HCT116 (cell line): ENCODE measurements at regions not wholly inside any gene's neighbourhood (a gene's known extent, or its start where the extent isn't known, plus 50 kb on each side); places are given as distances from the start of the nearest gene placed in this dataset.

Source experiments
- ATAC-seq: fragments of 200-7000 bp; cut with Tn5 transposase; 2 replicates; pipeline ENCODE4 v1.9.1; 2020; ENCODE audit warnings: mild to moderate bottlenecking, moderate library complexity
- BruUV-seq: library from RNA; stranded (reverse); fragments of 400-500 nt; replicated peaks from 2 replicates; lab custom pipeline; 2021; lab: Mats Ljungman, UMichigan
- CTCF ChIA-PET: fragments of 300-600 bp; sonication (Branson Sonifier 250); formaldehyde crosslinking; loops from one replicate; lab custom pipeline; 2021; ENCODE audit warnings: antibody characterized with exemption; lab: Charles Lee
- POLR2A ChIA-PET: fragments of 300-600, 350-600 bp; sonication (Branson Sonifier 250); formaldehyde crosslinking; loops from one replicate; lab custom pipeline; 2021; ENCODE audit warnings: antibody characterized with exemption; lab: Charles Lee
- RAD21 ChIA-PET, 2 experiments: fragments of 300-600 bp; sonication (Branson Sonifier 250); formaldehyde crosslinking; loops; one replicate each; lab custom pipeline; 2023; ENCODE audit warnings: low total read pairs in 2 of 2; ENCODE audit not compliant: uncharacterized antibody in 2 of 2, unreplicated experiment in 2 of 2, low non-redundant PET in 1 of 2; lab: Charles Lee
- DNase-seq: peaks from one replicate; pipeline ENCODE4 v3.0.0-alpha.2; 2010; ENCODE audit warnings: low read depth, low spot score
- H2AFZ ChIP-seq: fragments of 200-600 bp; shearing (Covaris generic), sonication (generic); 2 replicates; pipeline ENCODE4 v1.6.1; 2017; ENCODE audit warnings: low read depth, mixed run types, mixed read lengths, antibody characterized with exemption, low read length; ENCODE audit not compliant: poor library complexity, severe bottlenecking
- H3K27ac ChIP-seq: 2 replicates; pipeline ENCODE4 v1.5.1; 2012; ENCODE audit warnings: low read depth, low read length
- H3K27me3 ChIP-seq: fragments of 200-600 bp; sonication (generic); 2 replicates; pipeline ENCODE4 v1.6.1; 2016; ENCODE audit warnings: mixed run types, low read length, mixed read lengths; ENCODE audit not compliant: insufficient read depth
- H3K36me3 ChIP-seq, 2 experiments: fragments of 200-500 bp in 1 of 2; fragments of 200-600 bp in 1 of 2; sonication (Bioruptor generic) in 1 of 2; sonication (generic) in 1 of 2; 2 replicates each; pipeline versions ENCODE4 v1.5.1 to v1.6.1; 2014 to 2016; ENCODE audit warnings: low read length in 2 of 2, inconsistent platforms in 1 of 2, mixed read lengths in 1 of 2, mixed run types in 1 of 2; ENCODE audit not compliant: insufficient read depth in 2 of 2, control insufficient read depth in 1 of 2
- H3K4me1 ChIP-seq, 2 experiments: fragments of 200-600 bp in 1 of 2; sonication (generic) in 1 of 2; 2 replicates each; pipeline versions ENCODE4 v1.5.1 to v1.6.1; 2012 to 2017; ENCODE audit warnings: low read length in 2 of 2, inconsistent platforms in 1 of 2, mild to moderate bottlenecking in 1 of 2, mixed read lengths in 1 of 2, mixed run types in 1 of 2, moderate library complexity in 1 of 2; ENCODE audit not compliant: insufficient read depth in 2 of 2, control insufficient read depth in 1 of 2
- H3K4me2 ChIP-seq: fragments of 200-600 bp; sonication (generic); 2 replicates; pipeline ENCODE4 v1.6.1; 2017; ENCODE audit warnings: mixed run types, low read length, mixed read lengths
- H3K4me3 ChIP-seq, 2 experiments: fragments of 200-600 bp in 1 of 2; sonication (generic) in 1 of 2; replicated peaks in 1 of 2; 2 replicates each; pipeline ENCODE4 v1.5.1; 2011 to 2016; ENCODE audit warnings: low read length in 2 of 2, control low read depth in 1 of 2, low read depth in 1 of 2, mild to moderate bottlenecking in 1 of 2, mixed read lengths in 1 of 2, mixed run types in 1 of 2
- H3K79me2 ChIP-seq: fragments of 200-600 bp; sonication (generic); 2 replicates; pipeline ENCODE4 v1.6.1; 2017; ENCODE audit warnings: mild to moderate bottlenecking, mixed run types, low read length, moderate library complexity, mixed read lengths; ENCODE audit not compliant: insufficient read depth
- H3K9ac ChIP-seq: fragments of 200-600 bp; sonication (generic); 2 replicates; pipeline ENCODE4 v1.6.1; 2016; ENCODE audit warnings: low read length, mixed read lengths
- H3K9me2 ChIP-seq: fragments of 200-600 bp; sonication (generic), shearing (Covaris generic); 2 replicates; pipeline ENCODE4 v1.6.1; 2017; ENCODE audit warnings: mixed run types, mild to moderate bottlenecking, moderate library complexity; ENCODE audit not compliant: insufficient read depth
- H3K9me3 ChIP-seq, 2 experiments: fragments of 200-500 bp in 1 of 2; fragments of 200-600 bp in 1 of 2; sonication (Bioruptor generic) in 1 of 2; sonication (generic) in 1 of 2; 2 replicates each; pipeline ENCODE4 v1.6.1; 2014 to 2017; ENCODE audit warnings: low read length in 2 of 2, mixed read lengths in 2 of 2, inconsistent platforms in 1 of 2, low read depth in 1 of 2, mild to moderate bottlenecking in 1 of 2, mixed run types in 1 of 2, moderate library complexity in 1 of 2; ENCODE audit not compliant: control insufficient read depth in 1 of 2, insufficient read depth in 1 of 2
- H4K20me1 ChIP-seq: fragments of 200-600 bp; sonication (generic), shearing (Covaris generic); 2 replicates; pipeline ENCODE4 v1.6.1; 2017; ENCODE audit warnings: mixed run types, mild to moderate bottlenecking, moderate library complexity; ENCODE audit not compliant: insufficient read depth
- CBX3 ChIP-seq: IDR thresholded peaks from 2 replicates; pipeline ENCODE4 v1.6.1; 2012; ENCODE audit warnings: low read depth
- CEBPB ChIP-seq: IDR thresholded peaks from 2 replicates; pipeline ENCODE4 v1.6.1; 2012; ENCODE audit warnings: low read depth
- EGR1 ChIP-seq: IDR thresholded peaks from 2 replicates; pipeline ENCODE4 v1.6.1; 2012; ENCODE audit warnings: low read depth
- ELF1 ChIP-seq: IDR thresholded peaks from 2 replicates; pipeline ENCODE4 v1.6.1; 2012; ENCODE audit warnings: low read depth, borderline replicate concordance
- EZH2 ChIP-seq: fragments of 200-600 bp; sonication (generic); IDR thresholded peaks from 2 replicates; pipeline ENCODE4 v1.6.1; 2017; ENCODE audit warnings: antibody characterized with exemption, mixed run types
- EZH2phosphoT487 ChIP-seq: fragments of 200-600 bp; IDR thresholded peaks from 2 replicates; pipeline ENCODE4 v1.6.1; 2018; ENCODE audit warnings: antibody characterized with exemption, borderline replicate concordance
- FOSL1 ChIP-seq: IDR thresholded peaks from 2 replicates; pipeline ENCODE4 v1.6.1; 2012; ENCODE audit warnings: low read depth
- JUND ChIP-seq: IDR thresholded peaks from 2 replicates; pipeline ENCODE4 v1.6.1; 2012
- POLR2A ChIP-seq: IDR thresholded peaks from 2 replicates; pipeline ENCODE4 v1.7.0; 2011; ENCODE audit warnings: borderline replicate concordance; ENCODE audit not compliant: insufficient read depth, insufficient read length; ENCODE audit errors: extremely low read depth
- POLR2AphosphoS5 ChIP-seq: IDR thresholded peaks from 2 replicates; pipeline ENCODE4 v1.6.1; 2011; ENCODE audit warnings: mild to moderate bottlenecking, low read depth, low read length, moderate library complexity
- RAD21 ChIP-seq: IDR thresholded peaks from 2 replicates; pipeline ENCODE4 v1.6.1; 2012; ENCODE audit warnings: low read depth, mild to moderate bottlenecking
- SIN3A ChIP-seq: IDR thresholded peaks from 2 replicates; pipeline ENCODE4 v1.6.1; 2012; ENCODE audit warnings: low read depth
- SP1 ChIP-seq: IDR thresholded peaks from 2 replicates; pipeline ENCODE4 v1.6.1; 2012; ENCODE audit warnings: low read depth
- SRF ChIP-seq: IDR thresholded peaks from 2 replicates; pipeline ENCODE4 v1.6.1; 2012; ENCODE audit warnings: low read depth
- TCF7L2 ChIP-seq: IDR thresholded peaks from 2 replicates; pipeline ENCODE4 v1.7.0; 2011; ENCODE audit warnings: borderline replicate concordance, inconsistent platforms; ENCODE audit not compliant: insufficient read depth, insufficient read length; ENCODE audit errors: extremely low read depth
- ZFX ChIP-seq: fragments of 450-650 bp; IDR thresholded peaks from 2 replicates; pipeline ENCODE4 v1.6.1; 2017
- ZNF274 ChIP-seq: fragments of 200-500 bp; sonication (Bioruptor generic); IDR thresholded peaks from 2 replicates; pipeline ENCODE4 v1.6.1; 2014; ENCODE audit warnings: mild to moderate bottlenecking, low read depth, low read length, inconsistent platforms
- intact Hi-C: fragments of 100-400 bp; cut with micrococcal nuclease; formaldehyde crosslinking; loops from 2 replicates; pipeline ENCODE4 v1.10.0; 2022
- TF ChIP-seq, protein P1 (sequence below): IDR thresholded peaks from 2 replicates; pipeline ENCODE4 v1.6.1; 2012; ENCODE audit warnings: low read depth
- TF ChIP-seq, protein P2 (sequence below): IDR thresholded peaks from 2 replicates; pipeline ENCODE4 v1.6.1; 2012

DNA sequence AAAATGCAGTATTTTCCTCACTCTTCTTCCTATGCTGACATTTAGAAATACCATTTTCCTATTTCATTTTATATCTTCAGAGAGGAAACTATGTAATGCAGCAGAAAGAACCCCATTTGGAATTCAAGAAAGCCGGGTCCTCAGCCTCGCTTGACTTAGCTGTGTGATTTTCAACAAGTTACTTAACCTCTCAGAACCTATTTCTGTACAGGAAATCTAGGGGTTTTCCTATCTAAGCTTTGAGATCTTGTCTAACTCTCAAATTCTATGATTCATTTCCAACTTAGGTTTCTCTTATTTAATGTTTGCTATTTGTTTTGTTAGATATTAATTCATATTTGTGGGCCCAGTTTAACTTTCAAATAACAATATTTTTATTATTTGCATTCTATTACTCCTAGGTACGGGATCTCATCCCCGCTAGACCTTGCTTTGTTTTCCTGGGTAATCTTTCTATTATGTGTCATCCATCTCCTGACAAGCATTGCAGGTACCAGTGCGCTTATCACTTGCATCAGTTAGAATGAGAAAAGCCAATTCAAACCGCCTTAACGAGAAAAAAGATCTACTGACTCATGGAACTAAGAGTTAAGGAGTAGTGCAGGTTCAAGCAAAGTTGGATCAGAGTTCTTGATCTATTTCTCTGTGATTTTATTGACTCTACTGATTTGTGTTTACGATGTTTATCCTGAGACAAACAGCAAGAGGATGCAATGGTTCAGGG lies 70.6 kb upstream of the BHLHE40 start:
- Histone ChIP-seq H3K9me2 (no peaks in the 10 kb centered on the region), H3K4me2 (no peak overlapping the region), H3K4me1 (0 out of 4 replicates have a peak, but pooled peaks cover 0 to 4% of the 10 kb centered on the region in 2 experiments), H3K9ac (no peak overlapping the region), H3K9me3 (no peaks in the 10 kb centered on the region; a peak in 1 of 4 replicates), H3K4me3 (no peak overlapping the region), H3K27ac (no peak overlapping the region), H3K79me2 (no peaks in the 10 kb centered on the region), H2AFZ (no peak overlapping the region), H3K36me3 (no peaks in the 10 kb centered on the region), H3K27me3 (no peaks in the 10 kb centered on the region), H4K20me1 (no peaks in the 10 kb centered on the region)
- POLR2A ChIA-PET, result interaction anchor here (0.7 kb wide), 1 partner anchor 75 kb away, joined by 3 read pairs; no protein-coding TSS in a partner anchor
- CTCF ChIA-PET, result no interaction called here
- no TSS peak for BruUV-seq
- no peak for ATAC-seq
- no peak for TF ChIP-seq ZFX
- TF ChIP-seq JUND, result no peak
- TF ChIP-seq SP1, result no peak
- no peak for TF ChIP-seq ZNF274
- TF ChIP-seq EZH2phosphoT487, result no peak
- no peak for TF ChIP-seq CEBPB
- TF ChIP-seq RAD21, result no peak
- TF ChIP-seq, protein P1, sequence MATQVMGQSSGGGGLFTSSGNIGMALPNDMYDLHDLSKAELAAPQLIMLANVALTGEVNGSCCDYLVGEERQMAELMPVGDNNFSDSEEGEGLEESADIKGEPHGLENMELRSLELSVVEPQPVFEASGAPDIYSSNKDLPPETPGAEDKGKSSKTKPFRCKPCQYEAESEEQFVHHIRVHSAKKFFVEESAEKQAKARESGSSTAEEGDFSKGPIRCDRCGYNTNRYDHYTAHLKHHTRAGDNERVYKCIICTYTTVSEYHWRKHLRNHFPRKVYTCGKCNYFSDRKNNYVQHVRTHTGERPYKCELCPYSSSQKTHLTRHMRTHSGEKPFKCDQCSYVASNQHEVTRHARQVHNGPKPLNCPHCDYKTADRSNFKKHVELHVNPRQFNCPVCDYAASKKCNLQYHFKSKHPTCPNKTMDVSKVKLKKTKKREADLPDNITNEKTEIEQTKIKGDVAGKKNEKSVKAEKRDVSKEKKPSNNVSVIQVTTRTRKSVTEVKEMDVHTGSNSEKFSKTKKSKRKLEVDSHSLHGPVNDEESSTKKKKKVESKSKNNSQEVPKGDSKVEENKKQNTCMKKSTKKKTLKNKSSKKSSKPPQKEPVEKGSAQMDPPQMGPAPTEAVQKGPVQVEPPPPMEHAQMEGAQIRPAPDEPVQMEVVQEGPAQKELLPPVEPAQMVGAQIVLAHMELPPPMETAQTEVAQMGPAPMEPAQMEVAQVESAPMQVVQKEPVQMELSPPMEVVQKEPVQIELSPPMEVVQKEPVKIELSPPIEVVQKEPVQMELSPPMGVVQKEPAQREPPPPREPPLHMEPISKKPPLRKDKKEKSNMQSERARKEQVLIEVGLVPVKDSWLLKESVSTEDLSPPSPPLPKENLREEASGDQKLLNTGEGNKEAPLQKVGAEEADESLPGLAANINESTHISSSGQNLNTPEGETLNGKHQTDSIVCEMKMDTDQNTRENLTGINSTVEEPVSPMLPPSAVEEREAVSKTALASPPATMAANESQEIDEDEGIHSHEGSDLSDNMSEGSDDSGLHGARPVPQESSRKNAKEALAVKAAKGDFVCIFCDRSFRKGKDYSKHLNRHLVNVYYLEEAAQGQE, result no peak
- TF ChIP-seq CBX3, result no peak
- TF ChIP-seq SIN3A, result no peak
- no peak for TF ChIP-seq FOSL1
- no peak for TF ChIP-seq POLR2AphosphoS5
- TF ChIP-seq POLR2A, result no peak
- no peak for TF ChIP-seq EGR1
- TF ChIP-seq, protein P2, sequence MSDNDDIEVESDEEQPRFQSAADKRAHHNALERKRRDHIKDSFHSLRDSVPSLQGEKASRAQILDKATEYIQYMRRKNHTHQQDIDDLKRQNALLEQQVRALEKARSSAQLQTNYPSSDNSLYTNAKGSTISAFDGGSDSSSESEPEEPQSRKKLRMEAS, result no peak
- TF ChIP-seq ELF1, result no peak
- no peak for TF ChIP-seq EZH2
- TF ChIP-seq SRF, result no peak
- no peak for TF ChIP-seq TCF7L2
- RAD21 ChIA-PET, result no interaction called here
- DNase-seq, result no peak
- intact Hi-C loops, result loop anchor here (2.0 kb wide), 1 partner anchor 20 kb away; no protein-coding TSS in a partner anchor
